Stimulated activated CD8-positive, alpha-beta memory T cell treated with anti-CD3 and anti-CD28 coated beads, Interleukin-2, amount 100 ng/mL, for 48 hours (primary cell): ENCODE measurements at regions not wholly inside any gene's neighbourhood (a gene's known extent, or its start where the extent isn't known, plus 50 kb on each side); places are given as distances from the start of the nearest gene placed in this dataset.

Source experiments
- DNase-seq, 2 donors: peaks; one replicate each; pipeline ENCODE4 v3.0.0-alpha.2; 2020; ENCODE audit warnings: low read depth in 2 of 2

DNA sequence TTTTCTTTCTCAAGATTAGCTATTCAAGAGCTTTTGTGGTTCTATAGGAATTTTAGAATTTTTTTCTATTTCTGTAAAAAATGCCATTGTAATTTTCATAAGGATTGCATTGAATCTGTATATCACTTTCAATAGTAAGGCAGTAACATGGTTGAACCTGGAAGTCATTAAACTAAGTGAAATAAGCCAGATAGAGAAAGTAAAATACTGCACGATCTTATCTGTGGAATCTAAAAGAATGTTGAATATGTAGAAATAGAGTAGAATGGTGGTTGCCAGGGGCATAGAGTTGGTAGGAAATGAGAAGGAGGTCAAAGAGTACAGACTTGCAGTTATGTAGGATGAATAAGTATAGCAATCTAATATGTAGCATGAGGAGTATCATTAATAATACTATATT, 1073.5 kb upstream of the LRRN3 start:
- no peak for DNase-seq

DNA sequence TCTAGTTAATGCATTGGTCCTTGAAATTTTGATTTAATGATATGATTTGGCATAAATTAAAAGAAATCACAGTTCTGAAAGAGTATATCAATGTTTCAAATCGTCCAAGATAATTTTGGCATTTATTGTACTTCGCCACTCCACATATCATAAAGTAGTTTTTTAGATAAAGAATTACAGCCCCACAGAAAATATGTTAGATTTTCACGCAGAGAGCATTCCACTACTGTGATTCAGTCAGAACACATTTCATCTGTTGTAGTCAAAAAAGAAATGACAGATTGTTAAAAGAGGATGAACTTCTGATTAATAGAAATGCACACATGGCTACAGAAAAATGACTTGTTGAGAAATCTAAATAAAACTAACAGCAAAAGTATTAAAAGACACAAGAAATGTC, 1063.5 kb upstream of the LRRN3 start:
- DNase-seq = no peak

DNA sequence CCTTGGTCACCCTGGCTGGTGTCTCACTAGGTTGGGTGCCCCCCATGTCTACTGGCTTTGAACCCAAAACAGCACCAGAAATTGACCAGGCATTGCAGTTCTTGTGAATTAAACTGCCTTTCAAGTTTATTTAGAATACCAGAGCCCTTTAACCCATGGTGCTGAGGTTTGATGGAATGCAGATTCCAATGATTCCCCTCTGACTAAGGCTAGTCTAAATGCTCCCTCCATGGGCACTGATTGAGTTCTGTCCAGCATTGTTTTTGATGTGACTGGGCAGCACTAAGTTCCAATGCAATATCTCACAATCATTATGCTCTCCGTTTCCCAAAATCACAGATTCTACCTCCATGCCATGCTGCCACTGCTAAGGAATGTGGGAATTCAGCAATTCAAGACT, 1047.4 kb upstream of the LRRN3 start:
- no peak for DNase-seq

DNA sequence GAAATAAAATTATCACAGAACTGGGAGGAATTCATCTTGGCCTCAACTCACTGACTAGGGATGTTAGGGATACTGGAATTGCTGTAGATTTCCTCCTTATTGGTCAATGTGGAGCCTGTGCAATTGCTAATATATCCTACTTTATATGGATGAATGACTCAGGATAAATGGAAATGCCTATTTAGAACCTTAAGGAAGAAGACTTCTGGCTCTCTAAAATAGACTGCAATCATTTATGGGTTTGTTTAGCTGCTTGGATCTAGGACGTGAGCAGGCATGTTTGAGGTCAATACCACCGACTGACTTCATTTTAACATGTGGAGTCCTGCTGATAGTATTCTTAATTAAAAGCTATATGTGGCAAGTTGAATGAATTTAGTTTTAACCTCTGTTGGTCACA, 1040.1 kb upstream of the LRRN3 start:
- no peak for DNase-seq

DNA sequence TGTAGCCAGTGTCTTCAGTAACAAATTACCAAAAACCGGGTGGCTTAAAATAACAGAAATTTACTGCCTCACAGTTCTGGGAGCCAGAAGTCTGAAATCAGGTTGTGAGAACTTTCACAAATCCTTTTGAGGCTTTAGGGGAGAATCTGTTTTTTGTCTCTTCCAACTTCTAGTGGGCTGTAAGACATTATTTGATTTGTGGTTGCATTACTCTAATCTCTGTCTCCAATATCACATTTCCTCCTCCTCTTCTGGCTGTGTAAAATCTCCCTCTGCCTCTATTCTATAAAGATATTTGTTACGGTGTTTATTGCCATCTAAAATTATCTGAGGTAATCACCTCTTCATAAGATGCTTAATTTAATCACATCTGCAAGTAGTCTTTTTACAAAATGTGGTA, 1039.6 kb upstream of the LRRN3 start:
- DNase-seq = no peak

DNA sequence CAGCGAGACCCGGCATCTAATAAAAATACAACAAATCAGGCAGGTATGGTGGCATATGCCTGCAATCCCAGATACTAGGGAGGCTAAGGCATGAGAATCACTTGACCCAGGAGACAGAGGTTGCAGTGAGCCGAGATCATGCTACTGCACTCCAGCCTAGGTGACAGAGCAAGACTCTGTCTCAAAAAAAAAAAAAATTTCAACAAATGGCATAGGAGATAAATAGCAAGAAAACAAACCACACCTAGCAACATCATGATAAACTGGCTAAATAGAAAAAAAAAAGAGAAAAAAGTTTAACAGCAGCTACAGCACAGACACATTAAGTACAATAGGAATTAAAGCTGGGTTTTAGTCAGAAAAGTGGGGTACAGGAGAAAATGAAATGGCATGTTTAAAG, 1034.6 kb upstream of the LRRN3 start:
- DNase-seq = no peak

DNA sequence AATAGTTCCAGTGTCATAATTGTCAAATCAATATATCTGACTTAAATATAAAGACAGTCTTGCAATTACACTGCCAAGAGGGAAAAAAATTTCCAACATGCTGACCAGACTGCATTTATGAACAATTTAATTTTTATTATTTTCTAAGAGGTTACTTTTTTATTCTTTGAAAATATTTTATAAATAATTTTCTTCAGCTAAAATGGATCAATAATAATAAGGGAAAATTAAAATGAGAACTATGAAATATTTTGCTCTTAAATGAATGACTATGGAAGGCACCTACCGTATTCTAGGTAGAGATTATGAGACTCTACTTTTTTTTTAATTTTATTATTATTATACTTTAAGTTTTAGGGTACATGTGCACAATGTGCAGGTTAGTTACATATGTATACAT, 1032.5 kb upstream of the LRRN3 start:
- no peak for DNase-seq

DNA sequence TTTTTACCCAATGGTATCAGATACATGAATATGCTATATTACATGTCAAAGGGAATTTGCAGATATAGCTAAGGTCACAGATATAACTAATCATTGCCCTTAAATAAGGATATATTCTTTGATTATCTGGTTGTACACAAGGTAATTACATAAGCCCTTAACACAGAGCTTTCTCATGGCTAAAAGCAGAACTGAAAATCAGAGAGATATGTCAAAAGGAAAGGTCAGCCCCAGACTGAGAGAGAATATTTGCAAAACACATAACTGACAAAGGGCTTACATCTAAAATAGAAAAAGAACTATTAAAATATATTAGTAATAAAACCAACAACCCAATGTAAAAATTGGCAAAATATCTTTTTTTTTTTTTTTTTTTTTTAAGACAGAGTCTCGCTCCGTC, 1029.5 kb upstream of the LRRN3 start:
- no peak for DNase-seq

DNA sequence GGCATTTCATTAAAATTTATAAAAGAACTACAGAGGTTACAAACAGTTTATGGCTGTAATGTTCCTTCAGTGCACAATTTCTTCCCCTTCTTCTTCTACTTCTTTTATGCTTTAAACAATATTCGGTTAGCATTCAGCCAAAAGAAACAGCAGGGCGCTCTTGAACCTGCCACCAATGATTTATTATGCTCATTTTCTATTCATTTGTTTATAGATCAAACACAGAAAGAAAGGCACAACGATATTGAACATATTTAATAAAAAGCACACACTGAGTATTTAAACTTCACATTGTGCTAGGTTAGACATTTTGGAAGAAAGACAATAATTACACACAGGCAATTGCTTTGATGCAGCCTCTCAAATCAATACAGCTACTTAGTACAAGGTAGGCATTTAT, 1025.8 kb upstream of the LRRN3 start:
- no peak for DNase-seq

DNA sequence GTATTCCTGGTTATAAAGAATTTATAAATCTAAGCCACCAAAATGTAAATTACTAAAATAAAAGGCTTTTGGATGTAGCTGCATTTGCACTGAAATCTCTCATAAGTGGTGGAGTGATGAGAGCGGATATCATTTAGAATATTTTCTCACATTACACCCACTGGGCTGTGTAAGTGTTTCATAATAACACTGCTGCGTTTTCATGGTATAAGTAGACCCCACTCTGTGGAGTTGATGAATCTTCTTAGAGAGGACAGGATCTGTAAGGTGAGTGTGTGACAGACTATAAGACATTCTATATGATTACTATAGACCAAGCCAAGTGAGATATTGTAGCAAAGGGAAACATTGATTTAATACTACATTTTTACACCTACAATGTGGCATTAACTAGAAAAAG, 1024.1 kb upstream of the LRRN3 start:
- DNase-seq = no peak

DNA sequence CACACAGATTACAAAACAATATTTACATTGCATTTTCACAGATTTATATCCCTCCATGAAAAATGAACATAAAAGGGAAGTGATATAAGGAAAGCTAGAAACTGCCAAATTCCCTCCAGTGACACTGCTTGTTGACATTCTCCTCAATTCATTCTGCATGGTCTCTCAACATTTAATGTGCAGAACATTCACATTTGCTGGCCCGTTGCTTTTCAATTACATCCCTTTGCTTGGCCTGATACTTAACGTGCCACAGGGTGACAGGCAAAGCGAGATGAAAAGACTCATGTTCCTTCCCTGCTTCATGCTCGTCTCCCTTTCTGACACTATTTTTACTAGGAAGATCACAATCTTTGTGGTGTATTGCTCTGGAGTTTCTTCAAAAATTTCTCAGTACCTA, 1019.7 kb upstream of the LRRN3 start:
- no peak for DNase-seq

DNA sequence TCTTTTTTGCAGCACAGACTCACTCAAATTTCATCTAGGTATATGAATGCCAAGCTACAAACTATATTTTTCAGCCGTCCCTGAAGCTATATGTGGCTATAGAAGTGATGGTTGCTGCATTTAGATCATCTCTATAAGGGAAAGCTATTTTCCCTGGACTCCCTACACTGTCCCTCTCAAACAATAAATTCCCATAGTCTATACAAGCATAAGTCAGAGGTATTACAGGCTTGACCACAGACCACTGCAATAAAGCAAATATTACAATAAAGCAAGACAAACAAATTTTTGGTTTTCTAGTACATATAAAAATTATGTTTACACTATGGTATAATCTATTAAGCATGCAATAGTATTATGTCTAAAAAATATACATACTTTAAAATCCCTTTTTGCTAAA, 1015.5 kb upstream of the LRRN3 start:
- no peak for DNase-seq

DNA sequence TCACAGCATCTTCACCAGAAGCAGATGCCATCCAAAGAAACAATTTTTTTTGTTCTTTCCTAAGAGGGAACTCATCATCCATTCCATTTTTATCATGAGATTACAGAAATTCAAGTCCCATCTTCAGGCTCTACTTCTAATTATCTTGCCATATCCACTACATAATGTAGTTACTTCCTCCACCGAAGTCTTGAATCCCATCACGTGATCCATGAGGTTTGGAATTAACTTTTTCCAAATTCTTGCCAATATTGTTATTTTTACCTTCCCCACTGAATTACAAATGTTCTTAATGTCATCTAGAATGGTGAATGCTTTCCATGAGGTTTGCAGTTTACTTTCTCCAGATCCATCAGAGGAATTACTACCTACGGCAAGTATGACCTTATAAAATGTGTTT, 1014.7 kb upstream of the LRRN3 start:
- DNase-seq = no peak

DNA sequence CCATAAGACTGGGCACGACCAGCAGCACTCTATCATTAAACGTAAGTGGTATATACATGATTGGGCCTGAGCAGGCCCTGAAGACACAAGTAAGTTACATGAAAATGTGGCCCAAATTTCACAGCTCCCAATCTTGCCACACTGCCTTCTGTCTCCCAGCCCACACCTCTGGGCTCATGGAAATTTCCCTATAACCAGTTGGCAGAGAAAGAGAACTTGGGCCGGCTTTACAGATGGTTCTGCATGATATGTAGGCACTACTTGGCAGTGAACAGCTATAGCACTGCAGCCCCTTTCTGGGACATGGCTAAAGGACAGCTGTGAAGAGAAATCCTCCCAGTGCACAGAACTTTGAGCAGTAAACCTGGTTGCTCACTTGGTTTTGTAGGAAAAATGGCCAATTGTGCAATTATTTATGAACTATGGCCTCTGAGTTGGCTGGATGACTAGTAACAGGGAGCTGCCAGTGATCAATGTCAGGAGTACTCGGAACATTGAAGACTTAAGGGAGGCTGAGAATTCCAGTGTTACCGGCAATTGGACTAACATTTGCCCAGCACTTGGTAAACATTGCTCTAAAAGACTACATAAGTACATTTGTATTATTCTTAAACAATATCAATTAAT, 1006.6 kb upstream of the LRRN3 start:
- DNase-seq = no peak

DNA sequence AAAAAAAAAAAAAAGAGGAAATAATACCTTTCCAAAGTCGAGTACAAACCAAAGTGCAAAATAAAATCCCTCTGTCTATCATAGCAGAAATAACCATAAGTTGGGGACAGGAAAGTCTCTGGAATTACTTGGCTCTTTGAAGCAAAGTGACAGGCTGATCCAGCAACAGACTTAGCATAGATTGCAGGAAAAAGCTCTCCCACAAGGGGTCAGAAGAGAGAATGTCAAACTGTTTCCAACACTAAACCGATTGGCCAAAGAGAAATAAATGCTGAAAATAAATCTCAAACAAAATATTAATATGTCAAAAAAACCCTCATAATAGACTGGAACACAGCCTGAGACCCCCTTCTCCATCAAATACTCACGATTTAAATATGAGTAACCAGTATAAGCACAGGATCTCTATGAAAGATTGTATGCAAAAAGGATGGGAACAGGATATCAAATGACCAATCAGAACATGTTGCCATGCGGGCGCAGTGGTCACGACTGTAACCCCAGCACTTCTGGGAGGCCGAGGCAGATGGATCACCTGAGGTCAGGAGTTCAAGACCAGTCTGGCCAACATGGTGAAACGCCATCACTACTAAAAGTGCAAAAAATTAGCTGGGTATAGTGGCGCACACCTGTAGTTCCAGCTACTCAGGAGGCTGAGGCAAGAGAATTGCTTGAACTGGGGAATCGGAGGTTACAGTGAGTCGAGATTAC, 1000.7 kb upstream of the LRRN3 start:
- no peak for DNase-seq

DNA sequence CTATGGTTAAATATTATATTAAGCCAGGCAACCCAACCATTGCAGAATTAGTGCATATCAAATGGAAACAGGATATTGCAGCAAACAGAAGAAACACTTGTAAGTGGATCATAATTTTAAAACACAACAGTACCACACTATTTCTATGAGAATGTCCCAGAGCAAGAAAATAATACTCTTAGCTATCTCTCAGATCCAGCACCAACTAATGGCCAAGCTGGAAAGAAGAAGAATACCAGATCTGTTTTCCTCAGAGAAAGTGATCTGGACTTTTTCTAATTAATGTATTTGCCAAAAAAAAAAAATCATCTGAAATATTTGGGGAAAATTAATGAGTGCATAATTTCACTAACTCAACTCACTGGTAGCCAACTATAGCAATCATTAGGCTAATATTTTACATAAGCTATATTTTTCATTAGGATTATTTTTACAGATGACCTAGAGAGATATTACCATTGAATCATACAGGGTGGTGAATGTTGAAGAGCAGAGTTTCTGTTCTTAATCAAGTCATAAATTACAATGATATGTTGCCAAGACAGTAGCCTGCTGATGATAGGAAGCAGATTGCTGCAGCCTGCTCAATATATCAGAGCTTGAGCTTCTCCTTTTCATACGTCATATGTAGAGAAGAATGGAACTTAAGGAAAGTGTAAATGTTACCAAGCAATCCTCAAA, 995.4 kb upstream of the LRRN3 start:
- no peak for DNase-seq

DNA sequence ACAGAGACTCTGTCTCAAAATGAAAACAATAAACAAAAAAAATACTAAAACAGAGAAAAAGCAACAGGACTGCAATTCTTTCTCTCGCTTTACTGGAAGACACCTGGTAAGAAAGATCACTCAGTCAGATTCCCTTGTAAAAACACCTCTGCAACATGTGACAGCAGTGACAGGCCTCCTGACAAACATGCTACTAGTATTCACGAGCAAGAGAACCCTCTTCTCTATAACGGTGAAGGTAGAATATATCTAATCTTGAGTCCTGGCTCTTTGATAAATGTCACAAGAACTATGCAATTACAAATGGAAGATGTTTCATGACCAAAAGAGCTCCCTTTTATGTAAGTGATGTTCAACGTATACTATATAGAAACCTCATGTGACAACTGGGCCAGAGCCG, 986.7 kb upstream of the LRRN3 start:
- no peak for DNase-seq

DNA sequence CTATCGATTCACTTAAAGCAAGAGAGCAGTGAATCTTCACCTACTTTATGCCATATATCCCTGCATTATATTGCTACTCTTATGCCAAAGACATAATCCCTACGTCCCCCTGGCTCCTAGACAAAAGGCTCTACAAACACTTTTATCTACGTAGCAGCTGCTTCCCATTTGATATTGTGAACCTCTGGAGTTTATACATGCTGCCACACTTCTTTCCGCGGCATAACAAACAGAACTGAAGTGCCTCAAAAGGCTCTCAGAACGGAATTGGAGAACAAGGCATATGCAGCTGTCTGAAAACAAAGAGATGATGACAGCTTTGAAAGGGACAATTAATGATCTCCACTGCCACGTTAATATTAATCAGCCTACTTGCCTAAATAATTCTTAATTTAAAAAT, 985.6 kb upstream of the LRRN3 start:
- no peak for DNase-seq

DNA sequence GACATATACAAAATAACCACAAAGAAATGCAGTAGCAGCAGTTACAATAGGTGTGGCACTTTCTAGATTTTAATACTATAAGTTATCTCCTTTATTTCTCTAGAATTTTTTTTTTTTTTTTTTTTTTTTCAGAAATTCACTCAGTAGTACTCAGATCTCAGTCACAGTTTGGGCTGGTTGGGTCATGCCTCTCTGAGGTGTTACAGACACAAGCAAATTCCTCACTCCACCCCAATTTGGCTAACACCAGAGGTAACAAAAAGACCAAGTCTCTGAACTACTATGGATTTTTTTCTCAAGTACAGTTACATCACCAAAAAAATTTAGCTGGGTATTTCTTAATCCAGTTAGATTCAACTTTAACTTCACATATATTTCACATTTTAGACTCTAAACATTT, 985.1 kb upstream of the LRRN3 start:
- no peak for DNase-seq

DNA sequence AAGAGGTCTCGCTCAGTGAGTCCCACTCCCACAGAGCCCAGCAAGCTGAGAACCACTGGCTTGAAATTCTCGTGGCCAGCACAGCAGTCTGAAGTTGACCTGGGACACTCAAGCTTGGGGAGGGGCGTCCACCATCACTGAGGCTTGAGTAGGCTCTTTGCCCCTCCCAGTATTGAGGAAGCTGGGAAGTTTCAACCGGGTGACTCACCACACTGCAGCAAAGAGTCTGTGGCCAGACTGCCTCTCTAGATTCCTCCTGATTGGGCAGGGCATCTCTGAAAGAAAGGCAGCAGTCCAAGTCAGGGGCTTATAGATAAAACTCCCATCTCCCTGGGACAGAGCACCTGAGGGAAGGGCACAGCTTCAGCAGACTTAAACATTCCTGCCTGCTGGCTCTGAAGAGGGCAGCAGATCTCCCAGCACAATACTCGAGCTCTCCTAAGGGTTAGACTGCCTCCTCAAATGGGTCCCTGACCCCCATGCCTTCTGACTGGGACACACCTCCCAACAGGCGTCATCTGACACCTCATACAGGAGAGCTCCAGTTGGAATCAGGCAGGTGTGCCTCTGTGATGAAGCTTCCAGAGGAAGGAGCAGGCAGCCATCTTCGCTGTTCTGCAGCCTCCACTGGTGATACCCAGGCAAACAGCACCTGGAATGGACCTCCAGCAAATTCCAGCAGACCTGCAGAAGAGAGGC, 970.9 kb upstream of the LRRN3 start:
- DNase-seq = no peak

DNA sequence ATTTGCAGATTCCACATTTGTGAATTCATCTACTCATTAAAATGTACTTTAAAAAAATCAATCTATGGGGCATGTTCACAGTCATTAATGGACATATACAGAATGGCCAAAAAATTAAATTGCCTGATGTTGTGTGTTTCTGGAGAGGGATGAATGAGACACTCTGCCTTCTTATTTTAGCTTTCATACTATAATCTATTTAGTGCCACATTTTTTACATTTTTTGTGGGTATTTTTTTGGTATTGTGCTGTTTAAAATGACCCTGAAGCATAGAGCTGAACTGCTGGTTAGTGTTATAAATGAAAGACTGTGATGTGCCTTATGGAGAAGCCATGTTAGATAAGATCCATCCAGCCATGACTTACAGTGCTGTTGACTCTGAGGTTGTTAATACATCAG, 961.8 kb upstream of the LRRN3 start:
- no peak for DNase-seq

DNA sequence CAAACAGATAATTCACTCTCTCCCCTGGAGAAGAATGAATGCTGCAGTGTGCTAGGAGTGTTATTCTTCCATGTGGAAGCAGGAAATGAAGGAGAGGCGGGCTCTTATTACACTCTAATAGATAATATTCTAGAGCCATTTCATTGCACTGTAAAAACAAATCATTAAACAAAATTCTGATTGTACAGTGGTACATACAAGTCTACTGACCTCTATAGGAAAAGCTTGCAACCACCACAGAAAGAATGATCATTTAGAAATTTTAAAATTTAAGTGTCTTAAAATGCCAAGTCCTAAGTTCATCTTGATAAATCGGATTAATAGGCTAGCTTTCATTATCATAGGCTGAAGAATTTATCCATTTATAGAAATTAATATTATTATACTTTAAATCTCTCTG, 960.3 kb upstream of the LRRN3 start:
- DNase-seq = no peak

DNA sequence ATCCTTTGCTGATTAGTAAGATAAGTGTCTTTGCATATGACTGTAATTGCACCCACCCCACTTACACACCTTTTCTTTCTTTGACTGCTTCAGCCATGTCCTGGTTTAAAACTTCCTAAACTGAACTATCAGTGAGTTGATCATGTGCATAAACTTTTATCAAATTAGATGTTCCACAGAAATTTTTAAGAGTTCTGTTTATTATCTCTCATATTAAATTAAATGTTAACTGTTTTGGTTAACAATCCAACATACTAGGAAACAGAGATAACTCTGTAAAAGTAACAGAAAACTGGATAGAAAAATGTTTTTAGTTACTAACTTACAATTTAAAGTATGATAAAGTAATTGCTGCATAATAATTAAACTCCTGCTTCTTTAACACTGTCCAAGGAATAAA, 959.6 kb upstream of the LRRN3 start:
- DNase-seq = no peak
